Hepatocyte (in vitro differentiated cells): ENCODE measurements at regions not wholly inside any gene's neighbourhood (a gene's known extent, or its start where the extent isn't known, plus 50 kb on each side); places are given as distances from the start of the nearest gene placed in this dataset.

Source experiments
- CTCF ChIP-seq: fragments of 200-600 bp; sonication (generic); IDR thresholded peaks from 2 replicates; pipeline ENCODE4 v1.5.1; 2016; ENCODE audit warnings: antibody characterized with exemption, mild to moderate bottlenecking; ENCODE audit not compliant: poor library complexity
- EZH2 ChIP-seq: fragments of 200-600 bp; sonication (generic); IDR thresholded peaks from 2 replicates; pipeline ENCODE4 v1.6.1; 2016; ENCODE audit warnings: antibody characterized with exemption, mild to moderate bottlenecking, borderline replicate concordance

GRCh38 chr7:53340220-53340619, 304.8 kb downstream of the POM121L12 start:
- no peak for TF ChIP-seq EZH2
- TF ChIP-seq CTCF, result no peak
